Central memory CD8-positive, alpha-beta T cell (primary cell): ENCODE measurements at regions not wholly inside any gene's neighbourhood (a gene's known extent, or its start where the extent isn't known, plus 50 kb on each side); places are given as distances from the start of the nearest gene placed in this dataset.

ENCODE experiments used
- ATAC-seq: fragments of 150-1000 bp; cut with Tn5 transposase; replicated peaks from 2 replicates; pipeline ENCODE4 v1.10.0; 2022; ENCODE audit warnings: mild to moderate bottlenecking, moderate FRiP score, moderate number of reproducible peaks; ENCODE audit not compliant: poor library complexity, severe bottlenecking; ENCODE audit errors: extremely low read depth
- DNase-seq, 2 donors: peaks; one replicate each; pipeline ENCODE4 v3.0.0; 2021; ENCODE audit warnings: low spot score in 2 of 2
- H3K27ac Mint-ChIP-seq: one replicate; pipeline ENCODE4 v1.8.0; 2022; ENCODE audit warnings: low read depth, mild to moderate bottlenecking, moderate library complexity, mixed read lengths
- H3K27me3 Mint-ChIP-seq: one replicate; pipeline ENCODE4 v1.8.0; 2022; ENCODE audit warnings: mixed read lengths
- H3K36me3 Mint-ChIP-seq: one replicate; pipeline ENCODE4 v1.8.0; 2022; ENCODE audit warnings: mild to moderate bottlenecking, moderate library complexity, mixed read lengths; ENCODE audit not compliant: insufficient read depth
- H3K4me1 Mint-ChIP-seq: one replicate; pipeline ENCODE4 v1.8.0; 2022; ENCODE audit warnings: mixed read lengths
- H3K4me3 Mint-ChIP-seq: one replicate; pipeline ENCODE4 v1.8.0; 2022; ENCODE audit warnings: mild to moderate bottlenecking, moderate library complexity, mixed read lengths
- H3K9me3 Mint-ChIP-seq: one replicate; pipeline ENCODE4 v1.8.0; 2022; ENCODE audit warnings: mixed read lengths

DNA sequence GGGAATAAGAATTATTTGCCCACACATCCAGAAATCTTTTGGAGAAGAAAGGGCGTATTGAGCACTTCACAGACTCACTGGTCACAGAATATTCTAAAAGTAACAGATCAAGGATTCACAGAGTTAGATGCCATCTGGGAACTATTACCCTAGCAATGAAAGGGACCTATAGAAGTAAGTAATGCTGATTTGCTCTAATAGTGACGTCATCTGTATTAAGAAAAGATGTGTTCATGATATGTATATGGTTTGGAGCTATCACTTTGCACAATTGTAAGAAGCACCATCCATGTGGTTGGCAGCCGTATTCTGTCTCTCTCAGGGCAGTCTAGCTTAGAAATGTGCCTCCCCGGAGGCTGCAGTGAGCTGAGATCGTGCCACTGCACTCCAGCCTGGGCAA, 52.8 kb upstream of the SV2C start:
- no peaks in the 10 kb centered on the region for H3K9me3 Mint-ChIP-seq
- H3K27ac Mint-ChIP-seq, result no peak overlapping the region
- peaks cover 64% of the 10 kb centered on the region for H3K27me3 Mint-ChIP-seq
- DNase-seq (no peak), ATAC-seq (no peak)
- H3K4me3 Mint-ChIP-seq, result no peak overlapping the region
- H3K36me3 Mint-ChIP-seq, result no peaks in the 10 kb centered on the region
- no peaks in the 10 kb centered on the region for H3K4me1 Mint-ChIP-seq

DNA sequence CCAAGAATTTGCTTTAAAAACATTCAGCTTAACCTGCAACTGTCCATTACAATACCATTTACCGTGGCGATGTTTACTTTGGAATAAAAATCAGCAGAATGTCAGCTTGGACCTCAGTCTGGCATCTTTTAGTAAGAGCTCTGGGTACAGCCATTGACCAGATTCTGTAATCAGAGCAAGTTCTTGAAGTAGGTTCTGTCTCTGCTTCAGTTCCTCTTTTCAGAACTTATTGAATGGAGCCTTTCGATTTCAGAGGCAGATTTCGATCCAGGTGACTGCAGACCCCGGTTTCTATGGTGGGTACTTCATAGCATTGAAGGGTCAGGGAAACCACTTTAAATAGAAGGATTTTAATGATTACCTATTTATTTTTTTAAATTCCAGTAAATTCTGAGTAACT, 53.4 kb upstream of the SV2C start:
- DNase-seq, result no peak
- Mint-ChIP-seq H3K27ac (no peak overlapping the region), H3K27me3 (peaks cover 64% of the 10 kb centered on the region), H3K4me1 (no peaks in the 10 kb centered on the region), H3K4me3 (no peak overlapping the region), H3K36me3 (no peaks in the 10 kb centered on the region), H3K9me3 (no peaks in the 10 kb centered on the region)
- ATAC-seq, result no peak

GRCh38 chr5:76025790-76026189, 57.4 kb upstream of the SV2C start:
- Mint-ChIP-seq H3K4me3 (no peak overlapping the region), H3K9me3 (no peaks in the 10 kb centered on the region), H3K27me3 (peaks cover 79% of the 10 kb centered on the region), H3K4me1 (no peaks in the 10 kb centered on the region), H3K36me3 (no peaks in the 10 kb centered on the region), H3K27ac (no peak overlapping the region)
- no peak for DNase-seq
- no peak for ATAC-seq

DNA sequence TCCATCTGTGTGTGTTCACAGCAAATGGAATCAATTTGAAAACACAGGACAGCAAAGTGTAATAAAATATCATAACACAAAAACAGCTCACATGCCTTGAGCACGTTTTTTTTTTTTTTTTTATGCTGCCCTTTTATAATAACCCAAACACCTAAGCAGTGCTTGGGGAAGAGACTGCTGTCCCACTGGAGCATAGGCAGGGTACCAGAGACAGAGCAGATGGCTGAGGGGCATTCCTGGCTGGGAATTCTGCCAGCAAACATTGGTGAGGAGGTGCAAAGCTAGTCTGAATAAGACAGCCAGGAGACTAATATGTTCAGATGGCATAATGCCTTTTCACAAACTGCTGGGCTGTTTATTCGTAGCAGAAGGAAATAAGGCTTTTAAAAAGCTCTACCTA, 58.1 kb upstream of the SV2C start:
- Mint-ChIP-seq H3K4me1 (no peaks in the 10 kb centered on the region), H3K36me3 (no peaks in the 10 kb centered on the region), H3K27ac (no peak overlapping the region), H3K9me3 (no peaks in the 10 kb centered on the region), H3K4me3 (no peak overlapping the region), H3K27me3 (peaks cover 79% of the 10 kb centered on the region)
- DNase-seq (no peak), ATAC-seq (no peak)

DNA sequence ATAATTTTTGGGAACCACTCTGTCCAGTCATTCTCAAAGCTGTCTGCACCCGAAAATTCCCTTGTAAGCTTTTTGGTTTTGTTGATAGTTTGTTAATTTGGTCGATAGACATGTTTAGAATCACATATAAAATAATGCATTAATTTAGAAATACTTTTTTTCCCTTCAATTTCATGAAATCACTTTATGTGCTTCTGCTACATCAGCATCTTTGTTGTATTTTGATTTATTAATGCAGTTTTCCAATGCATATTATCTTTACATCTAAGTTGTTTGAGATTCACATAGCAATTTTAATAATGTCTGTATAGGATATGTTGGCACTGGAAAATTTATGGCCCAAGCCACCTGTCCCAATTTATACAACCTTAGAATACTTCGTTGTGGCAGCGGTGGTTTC, 60.6 kb upstream of the SV2C start:
- Mint-ChIP-seq H3K27me3 (peaks cover 79% of the 10 kb centered on the region), H3K27ac (no peak overlapping the region), H3K4me1 (no peaks in the 10 kb centered on the region), H3K9me3 (no peaks in the 10 kb centered on the region), H3K36me3 (no peaks in the 10 kb centered on the region), H3K4me3 (no peak overlapping the region)
- ATAC-seq (no peak), DNase-seq (no peak)

- Mint-ChIP-seq H3K4me3 (no peak overlapping the region), H3K4me1 (no peaks in the 10 kb centered on the region), H3K27ac (no peak overlapping the region), H3K9me3 (no peaks in the 10 kb centered on the region), H3K27me3 (peaks cover 77% of the 10 kb centered on the region), H3K36me3 (no peaks in the 10 kb centered on the region)
- ATAC-seq (no peak), DNase-seq (no peak)
Observed at GRCh38 chr5:76021936-76022584, 61.1 kb upstream of the SV2C start.

- Mint-ChIP-seq H3K27ac (no peak overlapping the region), H3K27me3 (peaks cover 66% of the 10 kb centered on the region), H3K4me1 (no peaks in the 10 kb centered on the region), H3K4me3 (no peak overlapping the region), H3K9me3 (no peaks in the 10 kb centered on the region), H3K36me3 (no peaks in the 10 kb centered on the region)
- ATAC-seq, result no peak
- DNase-seq, result no peak
Observed at GRCh38 chr5:76016258-76016657, 66.9 kb upstream of the SV2C start.

DNA sequence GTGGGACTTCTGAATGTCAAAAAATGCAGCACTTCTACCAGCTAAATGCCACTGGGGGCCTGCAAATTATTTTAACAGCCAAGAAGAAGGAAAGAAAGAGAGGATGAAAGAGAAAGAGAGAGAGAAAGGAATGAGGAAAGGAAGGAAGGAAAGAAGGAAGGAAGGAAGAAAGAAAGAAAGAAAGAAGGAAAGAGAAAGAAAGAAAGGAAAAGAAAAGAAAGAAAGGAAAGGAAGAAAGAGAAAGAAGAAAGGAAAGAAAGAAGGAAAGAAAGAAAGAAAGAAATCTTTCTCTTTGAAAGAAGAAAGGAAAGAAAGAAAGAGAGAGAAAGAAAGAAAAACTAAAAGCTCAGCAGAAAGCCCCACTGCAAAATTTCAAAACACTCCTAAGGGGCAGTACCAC, 69.2 kb upstream of the SV2C start:
- H3K27me3 Mint-ChIP-seq, result peaks cover 65% of the 10 kb centered on the region

DNA sequence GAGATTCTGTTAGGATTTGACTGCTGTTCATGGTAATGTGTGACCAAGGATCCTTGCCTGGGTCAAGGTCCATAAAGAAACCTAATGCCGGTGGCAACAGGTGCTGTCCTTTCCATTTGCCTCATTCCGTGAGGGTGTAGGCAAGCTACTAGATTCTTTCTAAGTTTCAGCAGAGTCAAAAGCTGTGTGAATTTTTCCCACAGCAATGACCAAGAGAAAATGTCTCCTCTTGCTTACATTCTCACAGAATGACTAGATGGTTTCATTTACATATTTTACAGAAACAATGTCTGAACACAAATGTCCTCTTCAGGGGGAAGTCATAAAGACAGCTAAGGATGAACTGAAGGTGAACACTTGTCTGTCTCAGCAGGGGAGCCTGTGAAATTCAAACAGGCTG, 75.3 kb upstream of the SV2C start:
- H3K27ac Mint-ChIP-seq, result no peak overlapping the region
- no peak overlapping the region for H3K4me3 Mint-ChIP-seq
- ATAC-seq (no peak), DNase-seq (no peak)
- no peaks in the 10 kb centered on the region for H3K4me1 Mint-ChIP-seq
- no peaks in the 10 kb centered on the region for H3K36me3 Mint-ChIP-seq
- H3K27me3 Mint-ChIP-seq, result peaks cover 81% of the 10 kb centered on the region
- H3K9me3 Mint-ChIP-seq, result no peaks in the 10 kb centered on the region

More for the DNA sequence above, 69.2 kb upstream of the SV2C start:
- Mint-ChIP-seq H3K9me3 (no peaks in the 10 kb centered on the region), H3K27ac (no peak overlapping the region), H3K4me3 (no peak overlapping the region), H3K36me3 (no peaks in the 10 kb centered on the region), H3K4me1 (no peaks in the 10 kb centered on the region)
- ATAC-seq (no peak), DNase-seq (no peak)

DNA sequence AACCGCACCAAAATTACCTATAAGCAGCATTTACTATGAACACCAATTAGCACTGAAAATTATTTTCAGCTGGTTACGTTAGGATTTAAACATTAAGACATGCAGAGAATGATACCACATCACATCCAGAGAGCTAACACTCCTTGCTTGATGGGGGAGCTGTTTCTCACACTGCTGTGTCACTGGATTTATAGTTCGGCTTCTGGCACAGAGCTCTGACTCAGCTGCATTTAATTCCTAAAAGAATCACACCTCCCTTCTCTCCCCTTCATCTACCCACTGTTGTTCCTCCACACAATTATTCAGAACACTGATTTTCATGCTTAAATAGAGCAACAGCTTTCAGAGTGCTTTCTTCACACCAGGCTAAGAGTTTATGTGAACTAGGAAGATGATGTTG, 82.6 kb upstream of the SV2C start:
- peaks cover 62% of the 10 kb centered on the region for H3K27me3 Mint-ChIP-seq
- ATAC-seq (no peak), DNase-seq (no peak)
- no peak overlapping the region for H3K4me3 Mint-ChIP-seq
- H3K9me3 Mint-ChIP-seq, result no peaks in the 10 kb centered on the region
- no peaks in the 10 kb centered on the region for H3K4me1 Mint-ChIP-seq
- peaks cover 2% of the 10 kb centered on the region for H3K36me3 Mint-ChIP-seq
- H3K27ac Mint-ChIP-seq, result no peak overlapping the region

GRCh38 chr5:75993643-75994520, 89.3 kb upstream of the SV2C start:
- ATAC-seq (no peak), DNase-seq (no peak)
- no peaks in the 10 kb centered on the region for H3K4me1 Mint-ChIP-seq
- H3K27ac Mint-ChIP-seq, result no peak overlapping the region
- H3K27me3 Mint-ChIP-seq, result peaks cover 52% of the 10 kb centered on the region
- peaks cover 2% of the 10 kb centered on the region for H3K36me3 Mint-ChIP-seq
- H3K9me3 Mint-ChIP-seq, result no peaks in the 10 kb centered on the region
- no peak overlapping the region for H3K4me3 Mint-ChIP-seq

- ATAC-seq, result no peak
- Mint-ChIP-seq H3K36me3 (peaks cover 2% of the 10 kb centered on the region), H3K27me3 (peaks cover 52% of the 10 kb centered on the region), H3K4me3 (no peak overlapping the region), H3K4me1 (no peaks in the 10 kb centered on the region), H3K9me3 (no peaks in the 10 kb centered on the region), H3K27ac (no peak overlapping the region)
- no peak for DNase-seq
Observed at GRCh38 chr5:75993183-75993582, 90.0 kb upstream of the SV2C start.

GRCh38 chr5:75992753-75993152, 90.4 kb upstream of the SV2C start:
- Mint-ChIP-seq H3K27me3 (peaks cover 50% of the 10 kb centered on the region), H3K36me3 (peaks cover 2% of the 10 kb centered on the region), H3K4me1 (no peaks in the 10 kb centered on the region), H3K9me3 (no peaks in the 10 kb centered on the region), H3K4me3 (no peak overlapping the region), H3K27ac (no peak overlapping the region)
- ATAC-seq (no peak), DNase-seq (no peak)
